ENCODE measurements at regions not wholly inside any gene's neighbourhood (a gene's known extent, or its start where the extent isn't known, plus 50 kb on each side); places are given as distances from the start of the nearest gene placed in this dataset.

DNA sequence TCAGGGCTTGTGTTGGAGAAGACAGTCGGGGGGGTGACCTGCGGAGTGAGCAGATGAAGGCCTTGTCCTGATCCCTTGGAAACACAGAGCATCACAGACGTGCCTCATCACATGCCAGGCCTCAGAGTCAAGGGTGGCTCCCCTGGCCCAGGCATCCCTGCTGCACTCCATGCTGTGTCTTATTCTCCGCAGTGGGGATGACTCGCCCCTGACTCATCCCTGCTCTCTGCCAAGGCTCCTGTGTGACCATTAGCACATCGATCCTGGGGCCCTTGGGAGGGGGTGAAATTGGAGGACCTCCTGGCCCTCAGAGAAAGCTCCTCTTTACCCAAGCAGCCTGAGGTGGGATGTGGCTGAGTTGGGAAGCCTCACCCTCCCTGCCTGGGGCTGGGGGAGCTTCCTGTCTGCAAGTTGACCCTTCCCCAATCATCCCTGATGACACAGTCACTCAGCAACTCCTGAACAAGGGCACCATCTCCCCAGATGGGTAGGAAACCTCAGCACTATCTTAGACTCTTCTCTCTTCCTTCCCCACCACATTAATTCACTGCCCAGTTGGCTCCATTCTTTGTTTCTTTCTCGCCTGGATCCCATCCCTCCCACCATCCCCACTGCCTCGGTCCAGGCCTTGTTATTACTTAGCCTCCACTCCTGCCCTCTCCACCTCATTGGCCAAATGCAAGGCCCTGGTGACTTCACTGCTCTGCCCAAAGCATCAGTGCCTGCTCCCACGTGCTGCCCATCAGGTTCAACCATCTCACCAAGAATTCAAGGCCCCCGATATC is 74.6 kb downstream of the CAMK2N1 start:
- TF ChIP-seq, protein P1, sequence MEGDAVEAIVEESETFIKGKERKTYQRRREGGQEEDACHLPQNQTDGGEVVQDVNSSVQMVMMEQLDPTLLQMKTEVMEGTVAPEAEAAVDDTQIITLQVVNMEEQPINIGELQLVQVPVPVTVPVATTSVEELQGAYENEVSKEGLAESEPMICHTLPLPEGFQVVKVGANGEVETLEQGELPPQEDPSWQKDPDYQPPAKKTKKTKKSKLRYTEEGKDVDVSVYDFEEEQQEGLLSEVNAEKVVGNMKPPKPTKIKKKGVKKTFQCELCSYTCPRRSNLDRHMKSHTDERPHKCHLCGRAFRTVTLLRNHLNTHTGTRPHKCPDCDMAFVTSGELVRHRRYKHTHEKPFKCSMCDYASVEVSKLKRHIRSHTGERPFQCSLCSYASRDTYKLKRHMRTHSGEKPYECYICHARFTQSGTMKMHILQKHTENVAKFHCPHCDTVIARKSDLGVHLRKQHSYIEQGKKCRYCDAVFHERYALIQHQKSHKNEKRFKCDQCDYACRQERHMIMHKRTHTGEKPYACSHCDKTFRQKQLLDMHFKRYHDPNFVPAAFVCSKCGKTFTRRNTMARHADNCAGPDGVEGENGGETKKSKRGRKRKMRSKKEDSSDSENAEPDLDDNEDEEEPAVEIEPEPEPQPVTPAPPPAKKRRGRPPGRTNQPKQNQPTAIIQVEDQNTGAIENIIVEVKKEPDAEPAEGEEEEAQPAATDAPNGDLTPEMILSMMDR (conservative IDR thresholded peaks at IDR 0.05; ENCODE audit: low read depth in 2 of 2): no peak
- no peak for TF ChIP-seq EZH2 (IDR thresholded peaks at IDR 0.05; ENCODE audit: low read depth, unreplicated experiment)
- TF ChIP-seq EZH2phosphoT487 (IDR thresholded peaks at IDR 0.05; ENCODE audit: unreplicated experiment): no peak
- TF ChIP-seq CREB1 (CRISPR knock-in tag; IDR thresholded peaks at IDR 0.05; ENCODE audit: low read depth): no peak
- no peak for TF ChIP-seq POLR2AphosphoS5 (IDR thresholded peaks at IDR 0.05; ENCODE audit: low read depth)
- TF ChIP-seq, protein P2, sequence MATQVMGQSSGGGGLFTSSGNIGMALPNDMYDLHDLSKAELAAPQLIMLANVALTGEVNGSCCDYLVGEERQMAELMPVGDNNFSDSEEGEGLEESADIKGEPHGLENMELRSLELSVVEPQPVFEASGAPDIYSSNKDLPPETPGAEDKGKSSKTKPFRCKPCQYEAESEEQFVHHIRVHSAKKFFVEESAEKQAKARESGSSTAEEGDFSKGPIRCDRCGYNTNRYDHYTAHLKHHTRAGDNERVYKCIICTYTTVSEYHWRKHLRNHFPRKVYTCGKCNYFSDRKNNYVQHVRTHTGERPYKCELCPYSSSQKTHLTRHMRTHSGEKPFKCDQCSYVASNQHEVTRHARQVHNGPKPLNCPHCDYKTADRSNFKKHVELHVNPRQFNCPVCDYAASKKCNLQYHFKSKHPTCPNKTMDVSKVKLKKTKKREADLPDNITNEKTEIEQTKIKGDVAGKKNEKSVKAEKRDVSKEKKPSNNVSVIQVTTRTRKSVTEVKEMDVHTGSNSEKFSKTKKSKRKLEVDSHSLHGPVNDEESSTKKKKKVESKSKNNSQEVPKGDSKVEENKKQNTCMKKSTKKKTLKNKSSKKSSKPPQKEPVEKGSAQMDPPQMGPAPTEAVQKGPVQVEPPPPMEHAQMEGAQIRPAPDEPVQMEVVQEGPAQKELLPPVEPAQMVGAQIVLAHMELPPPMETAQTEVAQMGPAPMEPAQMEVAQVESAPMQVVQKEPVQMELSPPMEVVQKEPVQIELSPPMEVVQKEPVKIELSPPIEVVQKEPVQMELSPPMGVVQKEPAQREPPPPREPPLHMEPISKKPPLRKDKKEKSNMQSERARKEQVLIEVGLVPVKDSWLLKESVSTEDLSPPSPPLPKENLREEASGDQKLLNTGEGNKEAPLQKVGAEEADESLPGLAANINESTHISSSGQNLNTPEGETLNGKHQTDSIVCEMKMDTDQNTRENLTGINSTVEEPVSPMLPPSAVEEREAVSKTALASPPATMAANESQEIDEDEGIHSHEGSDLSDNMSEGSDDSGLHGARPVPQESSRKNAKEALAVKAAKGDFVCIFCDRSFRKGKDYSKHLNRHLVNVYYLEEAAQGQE (IDR thresholded peaks at IDR 0.05; ENCODE audit: unreplicated experiment): no peak
- TF ChIP-seq JUNB (IDR thresholded peaks at IDR 0.05; ENCODE audit: unreplicated experiment): no peak
- no peak for TF ChIP-seq NANOG (IDR thresholded peaks at IDR 0.05; ENCODE audit: borderline replicate concordance)
- TF ChIP-seq, protein P3, sequence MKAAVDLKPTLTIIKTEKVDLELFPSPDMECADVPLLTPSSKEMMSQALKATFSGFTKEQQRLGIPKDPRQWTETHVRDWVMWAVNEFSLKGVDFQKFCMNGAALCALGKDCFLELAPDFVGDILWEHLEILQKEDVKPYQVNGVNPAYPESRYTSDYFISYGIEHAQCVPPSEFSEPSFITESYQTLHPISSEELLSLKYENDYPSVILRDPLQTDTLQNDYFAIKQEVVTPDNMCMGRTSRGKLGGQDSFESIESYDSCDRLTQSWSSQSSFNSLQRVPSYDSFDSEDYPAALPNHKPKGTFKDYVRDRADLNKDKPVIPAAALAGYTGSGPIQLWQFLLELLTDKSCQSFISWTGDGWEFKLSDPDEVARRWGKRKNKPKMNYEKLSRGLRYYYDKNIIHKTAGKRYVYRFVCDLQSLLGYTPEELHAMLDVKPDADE (IDR thresholded peaks at IDR 0.05): no peak
